K562 (cell line): ENCODE measurements at regions not wholly inside any gene's neighbourhood (a gene's known extent, or its start where the extent isn't known, plus 50 kb on each side); places are given as distances from the start of the nearest gene placed in this dataset.
"Not testable (repeated sequence)": the region's sequence is repeated elsewhere in the genome, so short reads cannot be mapped to it uniquely, and the experiment has no call there.

Source experiments
- ATAC-seq: fragments of 200-7000 bp; cut with Tn5 transposase; 3 replicates; pipeline ENCODE4 v1.9.1; 2020; ENCODE audit warnings: moderate library complexity
- BruUV-seq: library from RNA; stranded (reverse); fragments of 400-500 nt; replicated peaks from 2 replicates; lab custom pipeline; 2021; lab: Mats Ljungman, UMichigan
- CTCF ChIA-PET: fragments of 300-600 bp; formaldehyde crosslinking; extraction: SDS; loops from one replicate; lab custom pipeline; 2021; ENCODE audit warnings: low intra/inter-chr PET ratio; lab: Yijun Ruan, JAX
- POLR2A ChIA-PET: fragments of 300-600, 350-650 bp; sonication (Branson Sonifier 250); formaldehyde crosslinking; extraction: SDS; loops from one replicate; lab custom pipeline; 2021; ENCODE audit warnings: antibody characterized with exemption, inconsistent platforms; lab: Yijun Ruan, JAX
- DNase-seq, 4 experiments: peaks; one replicate each; pipeline versions ENCODE4 v3.0.0 to v3.0.0-alpha.2; 2011 to 2018; ENCODE audit warnings: low spot score in 3 of 4, mixed read lengths in 3 of 4; ENCODE audit errors: extremely low read depth in 1 of 4
- FAIRE-seq: peaks from 2 replicates; lab custom pipeline; 2011; peaks lifted over from hg19 to GRCh38; lab: Jason Lieb, UNC
- H2AFZ ChIP-seq: 2 replicates; pipeline ENCODE4 v1.6.0; 2011; ENCODE audit warnings: low read depth, low read length, control low read depth, inconsistent platforms
- H3K27ac ChIP-seq: fragments of 200-600 bp; 3 replicates; pipeline ENCODE4 v1.8.0; 2011; ENCODE audit warnings: low read depth, mild to moderate bottlenecking, control low read depth, inconsistent platforms, low read length, moderate library complexity, mixed read lengths; ENCODE audit errors: extremely low read depth
- H3K27me3 ChIP-seq, 2 experiments: fragments of 300-600 bp in 1 of 2; 2 replicates in 1 of 2; 3 replicates in 1 of 2; pipeline versions ENCODE4 v1.6.0 to v1.8.0; 2011; ENCODE audit warnings: inconsistent platforms in 2 of 2, low read length in 2 of 2, mild to moderate bottlenecking in 1 of 2, mixed read lengths in 1 of 2, moderate library complexity in 1 of 2; ENCODE audit not compliant: control insufficient read depth in 2 of 2, insufficient read depth in 2 of 2
- H3K36me3 ChIP-seq: fragments of 300-600 bp; 3 replicates; pipeline ENCODE4 v1.8.0; 2011; ENCODE audit warnings: mild to moderate bottlenecking, low read length, inconsistent platforms; ENCODE audit not compliant: control insufficient read depth, insufficient read depth
- H3K4me1 ChIP-seq, 2 experiments: fragments of 200-600 bp in 1 of 2; replicated peaks in 1 of 2; 2 replicates in 1 of 2; 3 replicates in 1 of 2; pipeline versions ENCODE4 v1.5.1 to v1.8.0; 2011; ENCODE audit warnings: inconsistent platforms in 2 of 2, low read length in 2 of 2, mild to moderate bottlenecking in 1 of 2, mixed read lengths in 1 of 2, moderate library complexity in 1 of 2; ENCODE audit not compliant: control insufficient read depth in 2 of 2, insufficient read depth in 2 of 2
- H3K4me2 ChIP-seq: 2 replicates; pipeline ENCODE4 v1.6.1; 2011; ENCODE audit warnings: low read length, control low read depth, inconsistent platforms, mixed read lengths; ENCODE audit not compliant: insufficient read depth
- H3K4me3 ChIP-seq: fragments of 200-600 bp; sonication (generic), shearing (Covaris generic); 2 replicates; pipeline ENCODE4 v1.5.1; 2016; ENCODE audit warnings: control low read depth, inconsistent platforms
- H3K79me2 ChIP-seq: fragments of 200-600 bp; 3 replicates; pipeline ENCODE4 v1.8.0; 2011; ENCODE audit warnings: low read length, inconsistent platforms; ENCODE audit not compliant: control insufficient read depth, insufficient read depth
- H3K9ac ChIP-seq, 2 experiments: 2 replicates each; pipeline versions ENCODE4 v1.6.0 to v1.6.1; 2011; ENCODE audit warnings: low read depth in 2 of 2, low read length in 2 of 2, control low read depth in 1 of 2, inconsistent platforms in 1 of 2, mild to moderate bottlenecking in 1 of 2, mixed read lengths in 1 of 2; ENCODE audit not compliant: insufficient read depth in 1 of 2
- H3K9me1 ChIP-seq: one replicate; pipeline ENCODE4 v1.6.0; 2011; ENCODE audit warnings: inconsistent platforms, mild to moderate bottlenecking, low read length, moderate library complexity; ENCODE audit not compliant: control insufficient read depth, insufficient read depth
- H3K9me3 ChIP-seq: replicated peaks from 2 replicates; pipeline ENCODE4 v1.5.1; 2011; ENCODE audit warnings: low read depth, low read length, inconsistent platforms; ENCODE audit not compliant: control insufficient read depth, insufficient read depth
- H4K20me1 ChIP-seq: replicated peaks from 2 replicates; pipeline ENCODE4 v1.6.1; 2011; ENCODE audit warnings: low read length, inconsistent platforms, mixed read lengths; ENCODE audit not compliant: control insufficient read depth, insufficient read depth
- KLF6 ChIP-seq: fragments of 250-450 bp; sonication (Bioruptor Pico); IDR thresholded peaks from 2 replicates; pipeline ENCODE4 v1.4.0; 2020; ENCODE audit warnings: mild to moderate bottlenecking, moderate library complexity, borderline replicate concordance
- PATZ1 ChIP-seq: fragments of 250-450 bp; sonication (Bioruptor Pico); IDR thresholded peaks from 2 replicates; pipeline ENCODE4 v1.5.0; 2020; ENCODE audit warnings: mild to moderate bottlenecking, borderline replicate concordance
- STAT5B ChIP-seq: fragments of 250-450 bp; sonication (Bioruptor Pico); IDR thresholded peaks from 2 replicates; pipeline ENCODE4 v1.8.0; 2021; ENCODE audit warnings: mild to moderate bottlenecking, inconsistent platforms
- ZNF407 ChIP-seq: fragments of 450-650 bp; IDR thresholded peaks from 2 replicates; pipeline ENCODE4 v1.6.1; 2016; ENCODE audit warnings: low read depth
- ZNF445 ChIP-seq: fragments of 250-450 bp; sonication (Bioruptor Pico); IDR thresholded peaks from 2 replicates; pipeline ENCODE4 v1.4.0; 2020; ENCODE audit warnings: low read depth, mild to moderate bottlenecking, moderate library complexity
- WGBS: fragments of 100-300 bp; shearing (Covaris generic); methylation state at CpG from one replicate; pipeline ENCODE4 v1.1.6; 2016; ENCODE audit warnings: low coverage, mixed read lengths; ENCODE audit not compliant: insufficient coverage; ENCODE audit errors: missing lambda C conversion rate; 5-methylcytosine and 5-hydroxymethylcytosine counted together
- in situ Hi-C: fragments of 300-500 bp; cut with MboI; formaldehyde crosslinking; loops from 4 replicates; pipeline ENCODE4 v1.15.0; 2018; ENCODE audit warnings: inconsistent platforms, mixed read lengths
- intact Hi-C: fragments of 100-400 bp; cut with micrococcal nuclease; formaldehyde crosslinking; loops from 2 replicates; pipeline ENCODE4 v1.14.2; 2022

DNA sequence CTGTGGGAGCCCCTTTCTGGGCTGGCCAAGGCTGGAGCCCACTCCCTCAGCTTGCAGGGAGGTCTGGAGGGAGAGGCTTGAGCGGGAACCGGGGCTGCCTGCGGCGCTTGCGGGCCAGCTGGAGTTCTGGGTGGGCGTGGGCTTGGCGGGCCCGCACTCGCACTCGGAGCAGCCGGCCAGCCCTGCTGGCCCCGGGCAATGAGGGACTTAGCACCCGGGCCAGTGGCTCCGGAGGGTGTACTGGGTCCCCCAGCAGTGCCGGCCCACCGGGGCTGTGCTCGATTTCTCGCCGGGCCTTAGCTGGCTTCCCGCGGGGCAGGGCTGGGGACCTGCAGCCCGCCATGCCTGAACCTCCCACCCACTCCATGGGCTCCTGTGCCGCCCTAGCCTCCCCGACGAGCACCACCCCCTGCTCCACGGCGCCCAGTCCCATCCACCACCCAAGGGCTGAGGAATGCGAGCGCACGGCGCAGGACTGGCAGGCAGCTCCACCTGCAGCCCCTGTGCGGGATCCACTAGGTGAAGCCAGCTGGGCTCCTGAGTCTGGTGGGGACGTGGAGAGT lies 87.1 kb upstream of the TRHDE start:
- not testable (repeated sequence) for DNase-seq

GRCh38 chr12:72189266-72189665 lies 82.9 kb upstream of the TRHDE start:
- intact Hi-C loops (no loop called here), in situ Hi-C loops (no loop called here)
- Histone ChIP-seq H3K4me2 (no peak overlapping the region), H3K27me3 (no peaks in the 10 kb centered on the region), H3K9me3 (no peaks in the 10 kb centered on the region), H2AFZ (no peak overlapping the region), H3K27ac (no peak overlapping the region), H3K9ac (no peak overlapping the region), H3K9me1 (no peaks in the 10 kb centered on the region), H3K4me1 (no peaks in the 10 kb centered on the region), H3K79me2 (no peaks in the 10 kb centered on the region), H3K36me3 (no peaks in the 10 kb centered on the region), H4K20me1 (no peaks in the 10 kb centered on the region), H3K4me3 (no peak overlapping the region)
- no TSS peak for BruUV-seq
- ChIA-PET POLR2A (no interaction called here), CTCF (no interaction called here)
- 0% methylated on average over 1 of the region's 1 CpG for whole genome bisulfite sequencing
- no peak for FAIRE-seq
- DNase-seq: no peak
- no peak for ATAC-seq
- TF ChIP-seq ZNF407 (no peak), PATZ1 (CRISPR knock-in tag) (no peak), STAT5B (CRISPR knock-in tag) (no peak), KLF6 (CRISPR knock-in tag) (no peak), ZNF445 (CRISPR knock-in tag) (no peak)

More for the DNA sequence above, 87.1 kb upstream of the TRHDE start:
- H3K9me3 ChIP-seq, BruUV-seq, H3K79me2 ChIP-seq, H2AFZ ChIP-seq, ATAC-seq, H3K9ac ChIP-seq, in situ Hi-C loops, H3K4me3 ChIP-seq, H3K27me3 ChIP-seq, FAIRE-seq, intact Hi-C loops, H3K4me2 ChIP-seq, H3K36me3 ChIP-seq, H3K4me1 ChIP-seq, H3K9me1 ChIP-seq, H3K27ac ChIP-seq, CTCF ChIA-PET, H4K20me1 ChIP-seq: not testable (repeated sequence)
- POLR2A ChIA-PET: interaction anchor here (1.0 kb wide), 1 partner anchor 19 kb away, joined by 3 read pairs; no protein-coding TSS in a partner anchor
- WGBS: 0% methylated on average over 6 of the region's 33 CpGs
